ENCODE measurements at regions not wholly inside any gene's neighbourhood (a gene's known extent, or its start where the extent isn't known, plus 50 kb on each side); places are given as distances from the start of the nearest gene placed in this dataset.

DNA sequence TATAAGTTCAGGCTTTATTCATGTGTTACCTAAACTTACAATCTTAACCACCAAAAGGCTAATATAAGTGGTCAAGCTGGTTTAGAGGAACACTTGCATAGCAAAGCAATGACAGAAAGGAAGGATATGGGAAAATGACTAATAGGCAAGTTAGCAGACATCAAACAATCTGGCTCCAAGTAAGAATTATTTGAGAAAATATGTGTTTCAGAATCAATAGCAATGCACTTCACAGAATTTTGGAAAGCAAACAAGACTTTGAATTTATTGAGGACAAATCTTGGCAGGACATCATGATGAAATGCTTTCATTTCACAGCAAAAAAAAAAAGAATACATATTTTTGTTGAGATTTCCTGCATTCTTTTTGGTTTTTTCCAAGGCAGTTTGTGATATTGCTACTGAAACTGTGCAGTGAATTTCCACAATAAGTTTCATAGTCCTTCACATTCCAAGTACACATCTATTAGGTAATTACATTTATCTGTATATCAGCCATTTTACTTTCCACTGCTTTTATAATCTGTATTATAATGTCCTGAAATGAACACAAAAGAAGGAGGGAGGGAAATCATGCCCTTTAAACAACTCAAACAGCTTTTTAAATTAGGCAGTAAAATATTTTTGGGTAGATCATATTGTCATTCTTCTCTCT, 417.9 kb downstream of the NR2F1-AS1 start:
- H3K4me3 ChIP-seq = no peak overlapping the region
- DNase-seq = no peak
- in situ Hi-C loops (cut with MboI; ENCODE audit: low pct_ligation_motif_present in 1 of 4, low pct_unique_long_range_greater_than_20kb in 1 of 4, low sequenced_read_pairs in 3 of 4) (no loop called here), intact Hi-C loops (cut with DNase I; ENCODE audit: low total_unique reads) (no loop called here)
- peaks cover 0 to 6% (median 0%) of the 10 kb centered on the region in 4 donors for H3K4me1 ChIP-seq
- no peaks in the 10 kb centered on the region for H3K36me3 ChIP-seq
- peak overlapping the region in 2 of 4 donors; percentile 1 to 29 for H3K27ac ChIP-seq
- no peaks in the 10 kb centered on the region for H3K9me3 ChIP-seq
- H3K27me3 ChIP-seq = no peaks in the 10 kb centered on the region
- no peak for TF ChIP-seq POLR2A (IDR thresholded peaks at IDR 0.05)
- TF ChIP-seq POLR2AphosphoS5 (IDR thresholded peaks at IDR 0.05) = no peak
- TF ChIP-seq EP300 (IDR thresholded peaks at IDR 0.05; ENCODE audit: low read depth) = no peak
- no peak for TF ChIP-seq CTCF (IDR thresholded peaks at IDR 0.05)

- no peak for DNase-seq
- intact Hi-C loops (cut with DNase I; ENCODE audit: low total_unique reads) = no loop called here
- 100% methylated on average over 1 of the region's 1 CpG; no CpG with 5 or more reads in 1 of the 2 donors for whole genome bisulfite sequencing, 2 donors (ENCODE audit: low coverage in 1 of 2)
These were observed 419.1 kb downstream of the NR2F1-AS1 start for GRCh38 chr5:93161661-93162654.

DNA sequence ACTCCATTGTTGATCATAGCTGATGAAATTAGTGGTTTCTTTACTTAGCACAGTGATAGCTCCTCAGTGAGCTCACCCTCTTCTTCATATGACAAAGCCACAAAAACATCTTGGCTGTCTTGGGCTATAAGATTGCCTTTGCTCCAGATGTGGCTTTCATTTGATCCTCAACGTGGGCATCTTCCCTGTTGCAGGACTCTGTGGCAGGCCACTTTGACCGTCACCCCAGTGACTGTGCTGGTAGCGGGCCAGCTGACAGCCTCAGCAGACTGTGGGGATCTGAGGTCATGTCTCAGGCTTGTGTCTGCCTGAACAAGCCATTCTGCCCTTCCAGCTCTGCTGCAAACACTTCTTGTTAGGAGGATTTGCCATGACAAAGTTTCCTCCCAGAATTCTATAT, 422.2 kb downstream of the NR2F1-AS1 start:
- H3K9me3 ChIP-seq = no peaks in the 10 kb centered on the region
- in situ Hi-C loops (cut with MboI; ENCODE audit: low pct_ligation_motif_present in 1 of 4, low pct_unique_long_range_greater_than_20kb in 1 of 4, low sequenced_read_pairs in 3 of 4) = no loop called here
- DNase-seq = no peak
- peaks cover 0 to 6% (median 0%) of the 10 kb centered on the region in 4 donors for H3K4me1 ChIP-seq
- H3K36me3 ChIP-seq = no peaks in the 10 kb centered on the region
- H3K4me3 ChIP-seq = no peak overlapping the region
- no peak overlapping the region for H3K27ac ChIP-seq
- TF ChIP-seq EP300 (IDR thresholded peaks at IDR 0.05; ENCODE audit: low read depth) (no peak), POLR2AphosphoS5 (IDR thresholded peaks at IDR 0.05) (no peak), CTCF (IDR thresholded peaks at IDR 0.05) (no peak), POLR2A (IDR thresholded peaks at IDR 0.05) (no peak)
- 83% methylated on average over 3 of the region's 3 CpGs; no CpG with 5 or more reads in 1 of the 2 donors for WGBS, 2 donors (ENCODE audit: low coverage in 1 of 2)
- no peaks in the 10 kb centered on the region for H3K27me3 ChIP-seq
- intact Hi-C loops (cut with DNase I; ENCODE audit: low total_unique reads) = no loop called here

More at GRCh38 chr5:93161661-93162654, 419.1 kb downstream of the NR2F1-AS1 start:
- Histone ChIP-seq H3K4me1 (peaks cover 0 to 6% (median 0%) of the 10 kb centered on the region in 4 donors), H3K4me3 (no peak overlapping the region), H3K27me3 (no peaks in the 10 kb centered on the region), H3K9me3 (no peaks in the 10 kb centered on the region), H3K27ac (peak overlapping the region in 3 of 4 donors; percentile 1 to 29 (median 2)), H3K36me3 (no peaks in the 10 kb centered on the region)
- in situ Hi-C loops (cut with MboI; ENCODE audit: low pct_ligation_motif_present in 1 of 4, low pct_unique_long_range_greater_than_20kb in 1 of 4, low sequenced_read_pairs in 3 of 4) = no loop called here
- TF ChIP-seq EP300 (IDR thresholded peaks at IDR 0.05; ENCODE audit: low read depth) (no peak), CTCF (IDR thresholded peaks at IDR 0.05) (no peak), POLR2AphosphoS5 (IDR thresholded peaks at IDR 0.05) (no peak), POLR2A (IDR thresholded peaks at IDR 0.05) (no peak)

- DNase-seq = no peak
- intact Hi-C loops (cut with DNase I; ENCODE audit: low total_unique reads) (no loop called here), in situ Hi-C loops (cut with MboI; ENCODE audit: low pct_ligation_motif_present in 1 of 4, low pct_unique_long_range_greater_than_20kb in 1 of 4, low sequenced_read_pairs in 3 of 4) (no loop called here)
- WGBS, 2 donors (ENCODE audit: low coverage in 1 of 2) = 41 to 88% methylated on average over 2 to 5 of the region's 5 CpGs
- Histone ChIP-seq H3K9me3 (no peaks in the 10 kb centered on the region), H3K36me3 (no peaks in the 10 kb centered on the region), H3K27ac (no peak overlapping the region), H3K27me3 (no peaks in the 10 kb centered on the region), H3K4me1 (no peaks in the 10 kb centered on the region), H3K4me3 (no peak overlapping the region)
- TF ChIP-seq CTCF (IDR thresholded peaks at IDR 0.05) (no peak), EP300 (IDR thresholded peaks at IDR 0.05; ENCODE audit: low read depth) (no peak), POLR2AphosphoS5 (IDR thresholded peaks at IDR 0.05) (no peak), POLR2A (IDR thresholded peaks at IDR 0.05) (no peak)
These were observed 424.5 kb downstream of the NR2F1-AS1 start for GRCh38 chr5:93156566-93156965.
